ENCODE measurements at regions not wholly inside any gene's neighbourhood (a gene's known extent, or its start where the extent isn't known, plus 50 kb on each side); places are given as distances from the start of the nearest gene placed in this dataset.

DNA sequence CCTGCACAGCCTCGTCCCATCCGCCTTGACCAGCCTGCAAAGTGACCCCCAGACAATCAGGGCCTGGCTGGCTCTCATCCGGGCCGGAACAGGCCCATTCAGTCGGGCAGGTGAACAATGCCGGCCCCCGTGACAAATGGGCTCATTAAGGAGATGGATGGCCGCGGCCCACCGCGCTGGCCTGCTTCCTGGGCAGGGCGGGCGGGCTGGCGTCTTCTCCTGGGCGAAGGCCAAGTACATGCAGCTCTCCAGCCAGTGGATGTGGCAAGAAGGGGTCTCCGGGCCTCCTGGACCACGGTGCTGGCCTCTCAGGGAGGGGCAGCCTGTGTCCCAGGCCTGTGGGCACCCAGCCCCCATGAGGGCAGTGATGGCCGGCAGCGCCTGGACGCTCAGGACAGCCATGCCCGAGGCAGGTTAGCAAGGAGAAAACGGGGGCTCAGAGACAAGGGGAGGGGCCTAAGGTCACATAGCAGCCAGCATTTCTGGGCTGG is 1022.8 kb downstream of the BRD1 start:
- Histone ChIP-seq H3K27ac (ENCODE audit: low read length) (no peak overlapping the region), H3F3A (ENCODE audit: low read length, unreplicated experiment) (no peaks in the 10 kb centered on the region), H3K36me3 (ENCODE audit: low read depth, low read length) (no peaks in the 10 kb centered on the region), H3K9ac (ENCODE audit: low read length) (no peak overlapping the region), H3K9me3 (ENCODE audit: low read length) (no peaks in the 10 kb centered on the region), H2AFZ (ENCODE audit: low read length) (no peak overlapping the region), H3K27me3 (ENCODE audit: low read length) (no peaks in the 10 kb centered on the region), H3K79me2 (ENCODE audit: low read length) (no peaks in the 10 kb centered on the region), H4K20me1 (ENCODE audit: low read length) (no peaks in the 10 kb centered on the region), H3K4me2 (ENCODE audit: low read length) (no peak overlapping the region), H3K4me1 (ENCODE audit: insufficient read depth, low read length) (no peaks in the 10 kb centered on the region), H3K4me3 (ENCODE audit: low read length) (no peak overlapping the region), H3K9me2 (replicated peaks; ENCODE audit: low read length) (no peaks in the 10 kb centered on the region)
- ATAC-seq (no peak), DNase-seq (no peak)
- ChIA-PET POLR2A (ENCODE audit: unreplicated experiment) (no interaction called here), CTCF (no interaction called here)
- no TSS peak for BruUV-seq (replicated peaks)
- intact Hi-C loops (cut with micrococcal nuclease), result no loop called here
- TF ChIP-seq, protein P1, sequence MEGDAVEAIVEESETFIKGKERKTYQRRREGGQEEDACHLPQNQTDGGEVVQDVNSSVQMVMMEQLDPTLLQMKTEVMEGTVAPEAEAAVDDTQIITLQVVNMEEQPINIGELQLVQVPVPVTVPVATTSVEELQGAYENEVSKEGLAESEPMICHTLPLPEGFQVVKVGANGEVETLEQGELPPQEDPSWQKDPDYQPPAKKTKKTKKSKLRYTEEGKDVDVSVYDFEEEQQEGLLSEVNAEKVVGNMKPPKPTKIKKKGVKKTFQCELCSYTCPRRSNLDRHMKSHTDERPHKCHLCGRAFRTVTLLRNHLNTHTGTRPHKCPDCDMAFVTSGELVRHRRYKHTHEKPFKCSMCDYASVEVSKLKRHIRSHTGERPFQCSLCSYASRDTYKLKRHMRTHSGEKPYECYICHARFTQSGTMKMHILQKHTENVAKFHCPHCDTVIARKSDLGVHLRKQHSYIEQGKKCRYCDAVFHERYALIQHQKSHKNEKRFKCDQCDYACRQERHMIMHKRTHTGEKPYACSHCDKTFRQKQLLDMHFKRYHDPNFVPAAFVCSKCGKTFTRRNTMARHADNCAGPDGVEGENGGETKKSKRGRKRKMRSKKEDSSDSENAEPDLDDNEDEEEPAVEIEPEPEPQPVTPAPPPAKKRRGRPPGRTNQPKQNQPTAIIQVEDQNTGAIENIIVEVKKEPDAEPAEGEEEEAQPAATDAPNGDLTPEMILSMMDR (conservative IDR thresholded peaks at IDR 0.05; ENCODE audit: low read depth, low read length), result no peak
- TF ChIP-seq EZH2phosphoT487 (IDR thresholded peaks at IDR 0.05; ENCODE audit: borderline replicate concordance, low read length) (no peak), EZH2 (IDR thresholded peaks at IDR 0.05; ENCODE audit: low read length, unreplicated experiment) (no peak)

DNA sequence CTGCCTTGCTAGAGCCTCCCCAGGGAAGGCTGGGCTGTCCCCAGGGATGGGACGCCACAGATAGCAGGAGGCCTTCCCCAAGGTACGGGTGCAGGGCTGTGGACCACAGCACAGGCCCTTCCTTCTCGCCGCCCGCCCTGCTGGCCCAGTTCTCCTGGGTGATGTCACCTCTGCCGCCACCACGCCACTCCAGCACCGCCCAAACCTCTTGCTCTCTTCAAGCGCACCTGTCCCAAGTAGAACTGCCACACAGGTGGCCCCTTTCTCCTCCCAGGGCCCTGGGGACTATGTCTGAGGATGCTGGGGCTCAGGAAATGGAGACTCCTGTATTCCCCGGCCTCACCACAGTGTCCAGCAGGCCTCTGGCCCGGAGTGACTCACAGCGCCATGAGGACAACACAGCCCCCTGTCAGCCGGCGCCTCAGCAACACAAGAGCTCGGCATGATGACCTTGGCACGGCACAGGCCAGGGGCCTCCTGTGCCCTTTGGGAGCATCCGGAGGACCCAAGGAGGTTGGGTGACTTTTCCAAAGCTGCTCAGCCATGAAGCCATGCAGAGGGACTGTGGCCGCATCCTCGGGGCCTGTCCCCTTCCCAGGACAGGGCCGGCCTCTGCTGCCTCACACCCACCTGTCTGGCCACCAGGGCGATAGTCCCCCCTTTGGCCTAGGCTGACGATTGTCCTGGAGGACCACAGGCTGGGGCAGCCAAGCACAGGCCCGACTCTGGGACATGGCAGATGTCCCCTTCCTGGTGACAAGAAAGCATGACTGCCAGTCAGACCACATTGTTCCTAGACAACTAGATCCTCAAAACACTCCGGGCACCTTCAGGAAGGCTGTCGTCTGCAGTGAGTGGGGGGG is 1023.5 kb downstream of the BRD1 start:
- Histone ChIP-seq H3F3A (ENCODE audit: low read length, unreplicated experiment) (no peaks in the 10 kb centered on the region), H3K4me1 (ENCODE audit: insufficient read depth, low read length) (no peaks in the 10 kb centered on the region), H3K9ac (ENCODE audit: low read length) (no peak overlapping the region), H2AFZ (ENCODE audit: low read length) (no peak overlapping the region), H3K9me2 (replicated peaks; ENCODE audit: low read length) (no peaks in the 10 kb centered on the region), H4K20me1 (ENCODE audit: low read length) (no peaks in the 10 kb centered on the region), H3K36me3 (ENCODE audit: low read depth, low read length) (no peaks in the 10 kb centered on the region), H3K4me3 (ENCODE audit: low read length) (no peak overlapping the region), H3K9me3 (ENCODE audit: low read length) (no peaks in the 10 kb centered on the region), H3K27ac (ENCODE audit: low read length) (no peak overlapping the region), H3K27me3 (ENCODE audit: low read length) (no peaks in the 10 kb centered on the region), H3K4me2 (ENCODE audit: low read length) (no peak overlapping the region), H3K79me2 (ENCODE audit: low read length) (no peaks in the 10 kb centered on the region)
- intact Hi-C loops (cut with micrococcal nuclease), result no loop called here
- no peak for ATAC-seq
- POLR2A ChIA-PET (ENCODE audit: unreplicated experiment), result no interaction called here
- CTCF ChIA-PET, result no interaction called here
- TF ChIP-seq, protein P1 (conservative IDR thresholded peaks at IDR 0.05; ENCODE audit: low read depth, low read length), result no peak
- no peak for TF ChIP-seq EZH2 (IDR thresholded peaks at IDR 0.05; ENCODE audit: low read length, unreplicated experiment)
- BruUV-seq (replicated peaks), result no TSS peak
- DNase-seq, result no peak

DNA sequence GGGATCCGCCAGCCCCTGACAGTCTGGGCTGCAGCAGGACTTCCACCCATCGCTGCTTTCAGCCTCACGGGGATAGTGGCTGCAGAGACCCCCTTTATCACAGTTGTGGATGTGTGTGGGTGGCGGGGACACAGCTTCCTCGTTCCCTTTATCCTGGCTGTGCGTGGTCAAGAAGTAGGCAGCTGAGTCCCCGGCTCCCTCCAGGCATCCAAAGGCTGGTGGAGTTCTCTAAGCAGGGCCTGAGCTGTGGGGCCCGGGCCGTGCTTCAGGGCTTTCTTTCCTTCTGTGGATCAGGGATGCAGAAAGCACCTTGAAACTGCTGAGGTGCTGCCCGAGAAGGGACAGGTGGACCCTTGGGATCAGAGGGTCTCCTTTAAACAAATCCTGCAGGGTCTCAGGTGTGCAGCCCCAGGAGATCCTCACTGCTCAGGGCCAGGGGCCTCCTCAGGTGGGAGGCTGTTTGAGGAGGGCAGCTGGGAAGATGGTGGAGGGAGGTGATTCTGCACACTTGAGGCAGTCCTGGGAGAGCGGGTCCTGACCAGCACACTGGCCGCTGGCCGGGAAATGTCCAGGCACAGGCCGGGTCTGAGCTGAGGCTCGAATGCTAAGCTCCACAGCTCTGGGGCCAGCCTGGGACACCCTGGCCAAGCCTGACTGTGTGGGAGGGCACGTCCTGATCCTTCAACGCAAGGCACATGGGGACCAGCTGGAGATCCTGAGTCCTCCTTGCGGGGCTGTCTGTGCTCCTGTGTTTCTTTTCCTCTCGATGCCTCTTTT is 1024.3 kb downstream of the BRD1 start:
- no peaks in the 10 kb centered on the region for H3K9me3 ChIP-seq (ENCODE audit: low read length)
- no peaks in the 10 kb centered on the region for H3K9me2 ChIP-seq (replicated peaks; ENCODE audit: low read length)
- H3K4me1 ChIP-seq (ENCODE audit: insufficient read depth, low read length), result no peaks in the 10 kb centered on the region
- ATAC-seq (no peak), DNase-seq (no peak)
- no peak overlapping the region for H3K9ac ChIP-seq (ENCODE audit: low read length)
- intact Hi-C loops (cut with micrococcal nuclease), result no loop called here
- no peak overlapping the region for H3K4me2 ChIP-seq (ENCODE audit: low read length)
- TF ChIP-seq EZH2phosphoT487 (IDR thresholded peaks at IDR 0.05; ENCODE audit: borderline replicate concordance, low read length), result no peak
- no peak for TF ChIP-seq EZH2 (IDR thresholded peaks at IDR 0.05; ENCODE audit: low read length, unreplicated experiment)
- TF ChIP-seq, protein P1 (conservative IDR thresholded peaks at IDR 0.05; ENCODE audit: low read depth, low read length), result no peak
- POLR2A ChIA-PET (ENCODE audit: unreplicated experiment), result no interaction called here
- no peaks in the 10 kb centered on the region for H3F3A ChIP-seq (ENCODE audit: low read length, unreplicated experiment)
- H4K20me1 ChIP-seq (ENCODE audit: low read length), result no peaks in the 10 kb centered on the region
- no peaks in the 10 kb centered on the region for H3K27me3 ChIP-seq (ENCODE audit: low read length)
- CTCF ChIA-PET, result no interaction called here
- no TSS peak for BruUV-seq (replicated peaks)
- no peak overlapping the region for H2AFZ ChIP-seq (ENCODE audit: low read length)
- H3K27ac ChIP-seq (ENCODE audit: low read length), result no peak overlapping the region
- no peak overlapping the region for H3K4me3 ChIP-seq (ENCODE audit: low read length)
- no peaks in the 10 kb centered on the region for H3K79me2 ChIP-seq (ENCODE audit: low read length)
- no peaks in the 10 kb centered on the region for H3K36me3 ChIP-seq (ENCODE audit: low read depth, low read length)

Measured in PC-3 (cell line).